SK-N-SH (cell line): ENCODE measurements at regions not wholly inside any gene's neighbourhood (a gene's known extent, or its start where the extent isn't known, plus 50 kb on each side); places are given as distances from the start of the nearest gene placed in this dataset.

Experiments used
- CTCF ChIA-PET: fragments of 300-600, 350-600 bp; formaldehyde crosslinking; extraction: SDS; loops from one replicate; lab custom pipeline; 2021; lab: Yijun Ruan, JAX
- POLR2A ChIA-PET: fragments of 350-600 bp; sonication (Branson Sonifier 250); formaldehyde crosslinking; extraction: SDS; loops from one replicate; lab custom pipeline; 2020; ENCODE audit warnings: antibody characterized with exemption, inconsistent platforms; lab: Yijun Ruan, JAX
- DNase-seq: peaks from one replicate; pipeline ENCODE4 v3.0.0; 2012
- H2AFZ ChIP-seq: fragments of 200-600 bp; sonication (generic); 2 replicates; pipeline ENCODE4 v1.8.1; 2016; ENCODE audit warnings: antibody characterized with exemption, mild to moderate bottlenecking, low read depth
- H3F3A ChIP-seq: fragments of 200-600 bp; sonication (generic); replicated peaks from 2 replicates; pipeline ENCODE3; 2016; ENCODE audit warnings: antibody characterized with exemption, mild to moderate bottlenecking; ENCODE audit not compliant: insufficient read depth
- H3K27ac ChIP-seq, 2 experiments: fragments of 200-500 bp in 1 of 2; fragments of 200-600 bp in 1 of 2; sonication (Bioruptor generic) in 1 of 2; sonication (generic), shearing (Covaris generic) in 1 of 2; 2 replicates each; pipeline versions ENCODE4 v1.5.1 to v1.6.1; 2014 to 2016; ENCODE audit warnings: low read depth in 2 of 2, inconsistent platforms in 1 of 2, low read length in 1 of 2, mild to moderate bottlenecking in 1 of 2, mixed read lengths in 1 of 2
- H3K27me3 ChIP-seq: fragments of 200-600 bp; sonication (generic), shearing (Covaris generic); 2 replicates; pipeline ENCODE4 v1.6.1; 2016; ENCODE audit warnings: mixed run types; ENCODE audit not compliant: insufficient read depth
- H3K36me3 ChIP-seq, 2 experiments: fragments of 200-500 bp in 1 of 2; fragments of 200-600 bp in 1 of 2; sonication (Bioruptor generic) in 1 of 2; sonication (generic) in 1 of 2; replicated peaks in 1 of 2; 2 replicates each; pipeline versions ENCODE3 to v1.5.1; 2014 to 2016; ENCODE audit warnings: low read length in 1 of 2, mild to moderate bottlenecking in 1 of 2; ENCODE audit not compliant: insufficient read depth in 2 of 2, control insufficient read depth in 1 of 2
- H3K4me1 ChIP-seq, 2 experiments: fragments of 200-500 bp in 1 of 2; fragments of 200-600 bp in 1 of 2; sonication (Bioruptor generic) in 1 of 2; sonication (generic), shearing (Covaris generic) in 1 of 2; 2 replicates each; pipeline versions ENCODE4 v1.5.1 to v1.6.1; 2014 to 2016; ENCODE audit warnings: low read depth in 1 of 2, low read length in 1 of 2, mixed run types in 1 of 2; ENCODE audit not compliant: insufficient read depth in 2 of 2, control insufficient read depth in 1 of 2
- H3K4me2 ChIP-seq: fragments of 200-600 bp; sonication (generic), shearing (Covaris generic); 2 replicates; pipeline ENCODE4 v1.6.1; 2017; ENCODE audit warnings: mixed run types
- H3K4me3 ChIP-seq, 2 experiments: fragments of 200-500 bp in 1 of 2; fragments of 200-600 bp in 1 of 2; sonication (Bioruptor generic) in 1 of 2; sonication (generic), shearing (Covaris generic) in 1 of 2; 2 replicates each; pipeline versions ENCODE4 v1.5.1 to v1.8.1; 2014 to 2016; ENCODE audit warnings: low read depth in 2 of 2, inconsistent platforms in 1 of 2, low read length in 1 of 2, mild to moderate bottlenecking in 1 of 2, mixed read lengths in 1 of 2, moderate library complexity in 1 of 2
- H3K79me2 ChIP-seq: fragments of 200-600 bp; sonication (generic); 2 replicates; pipeline ENCODE4 v1.8.1; 2017; ENCODE audit warnings: mild to moderate bottlenecking; ENCODE audit not compliant: insufficient read depth
- H3K9ac ChIP-seq: fragments of 200-600 bp; sonication (generic); 2 replicates; pipeline ENCODE4 v1.6.1; 2017; ENCODE audit warnings: mixed run types
- H3K9me2 ChIP-seq: fragments of 200-600 bp; sonication (generic); 2 replicates; pipeline ENCODE4 v1.6.1; 2017; ENCODE audit warnings: mixed run types
- H3K9me3 ChIP-seq: fragments of 200-600 bp; sonication (generic); 2 replicates; pipeline ENCODE4 v1.6.1; 2017; ENCODE audit warnings: mixed run types, mild to moderate bottlenecking, moderate library complexity
- H4K20me1 ChIP-seq: fragments of 200-600 bp; sonication (generic); 2 replicates; pipeline ENCODE4 v1.6.1; 2017; ENCODE audit warnings: mild to moderate bottlenecking, mixed run types; ENCODE audit not compliant: insufficient read depth
- ELF1 ChIP-seq: IDR thresholded peaks from 2 replicates; pipeline ENCODE4 v1.4.0; 2012
- EP300 ChIP-seq, 2 experiments: IDR thresholded peaks; 2 replicates each; pipeline versions ENCODE4 v1.4.0 to v1.6.1; 2012; ENCODE audit warnings: borderline replicate concordance in 1 of 2, low read depth in 1 of 2, low read length in 1 of 2
- EZH2phosphoT487 ChIP-seq: fragments of 200-600 bp; sonication (generic); IDR thresholded peaks from 2 replicates; pipeline ENCODE4 v1.6.1; 2017; ENCODE audit warnings: low read depth, mixed run types, mild to moderate bottlenecking, antibody characterized with exemption, moderate library complexity, borderline replicate concordance
- FOSL2 ChIP-seq: IDR thresholded peaks from 2 replicates; pipeline ENCODE4 v1.4.0; 2012; ENCODE audit warnings: low read depth, mild to moderate bottlenecking, moderate library complexity, borderline replicate concordance
- FOXJ3 ChIP-seq: sonication (generic); formaldehyde crosslinking; IDR thresholded peaks from 2 replicates; pipeline ENCODE4 v1.5.1; 2020; ENCODE audit warnings: mild to moderate bottlenecking, missing genetic modification reagents
- GATA2 ChIP-seq: sonication (generic); formaldehyde crosslinking; IDR thresholded peaks from 2 replicates; pipeline ENCODE4 v1.5.0; 2020; ENCODE audit warnings: mild to moderate bottlenecking, missing genetic modification reagents
- MEF2A ChIP-seq: IDR thresholded peaks from 2 replicates; pipeline ENCODE4 v1.4.0; 2012; ENCODE audit warnings: low read depth, borderline replicate concordance
- MXI1 ChIP-seq: IDR thresholded peaks from 2 replicates; pipeline ENCODE4 v1.6.1; 2012; ENCODE audit warnings: mild to moderate bottlenecking, low read depth, low read length, improper control_type of control experiment
- NFIC ChIP-seq: IDR thresholded peaks from 2 replicates; pipeline ENCODE4 v1.4.0; 2012; ENCODE audit warnings: borderline replicate concordance
- POLR2AphosphoS5 ChIP-seq: IDR thresholded peaks from 2 replicates; pipeline ENCODE4 v1.6.1; 2012; ENCODE audit warnings: low read depth, low read length
- RCOR1 ChIP-seq: fragments of 150-350 bp; IDR thresholded peaks from 2 replicates; pipeline ENCODE4 v1.6.1; 2017; ENCODE audit warnings: antibody characterized with exemption, low read length
- RXRA ChIP-seq: IDR thresholded peaks from 2 replicates; pipeline ENCODE4 v1.4.0; 2012; ENCODE audit warnings: low read depth, mild to moderate bottlenecking, borderline replicate concordance
- SIN3A ChIP-seq: IDR thresholded peaks from 2 replicates; pipeline ENCODE4 v1.6.1; 2012; ENCODE audit warnings: low read depth, mild to moderate bottlenecking, low read length, moderate library complexity, borderline replicate concordance
- SMC3 ChIP-seq: IDR thresholded peaks from 2 replicates; pipeline ENCODE4 v1.6.1; 2012; ENCODE audit warnings: low read depth, low read length, improper control_type of control experiment
- TAF1 ChIP-seq: IDR thresholded peaks from 2 replicates; pipeline ENCODE4 v1.6.1; 2012; ENCODE audit warnings: low read depth, mild to moderate bottlenecking, low read length, moderate library complexity, borderline replicate concordance
- YY1 ChIP-seq: IDR thresholded peaks from 2 replicates; pipeline ENCODE4 v1.4.0; 2012; ENCODE audit warnings: low read depth, mild to moderate bottlenecking
- WGBS: methylation state at CpG from one replicate; pipeline ENCODE4 v1.1.6; 2017; ENCODE audit warnings: low lambda C conversion rate; 5-methylcytosine and 5-hydroxymethylcytosine counted together
- TF ChIP-seq, protein P1 (sequence below): IDR thresholded peaks from 2 replicates; pipeline ENCODE4 v1.4.0; 2012; ENCODE audit warnings: low read depth, borderline replicate concordance
- TF ChIP-seq, protein P2 (sequence below): IDR thresholded peaks from 2 replicates; pipeline ENCODE4 v1.4.0; 2012; ENCODE audit warnings: low read depth
- TF ChIP-seq, protein P3 (sequence below): IDR thresholded peaks from 2 replicates; pipeline ENCODE4; 2012
- TF ChIP-seq, protein P4 (sequence below): fragments of 200-600 bp; sonication (generic); IDR thresholded peaks from 2 replicates; pipeline ENCODE4 v1.6.1; 2017; ENCODE audit warnings: antibody characterized with exemption, mild to moderate bottlenecking, moderate library complexity

DNA sequence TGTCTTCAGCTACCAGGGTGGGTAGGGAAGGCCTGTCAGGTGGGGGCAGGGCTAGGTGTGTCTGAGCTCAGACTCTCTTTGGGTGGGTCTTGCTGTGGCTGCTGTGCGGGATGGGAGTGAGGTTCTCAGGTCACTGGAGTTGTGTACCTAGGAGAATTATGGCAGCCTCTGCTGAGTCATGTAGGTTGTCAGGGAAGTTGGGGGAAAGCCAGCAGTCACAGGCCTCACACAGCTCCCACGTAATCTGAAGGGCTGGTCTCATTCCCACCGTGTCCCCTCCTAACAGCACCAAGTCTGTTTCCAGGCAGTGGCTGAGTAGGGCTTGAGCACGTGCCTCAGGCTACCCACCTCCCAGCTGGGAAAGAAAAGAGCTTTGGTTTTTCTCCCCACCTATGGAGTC, 67.0 kb downstream of the CHCHD4 start:
- TF ChIP-seq GATA2 (CRISPR knock-in tag) (no peak), MXI1 (no peak), NFIC (no peak), FOSL2 (no peak), ELF1 (no peak), FOXJ3 (no peak), POLR2AphosphoS5 (no peak), EZH2phosphoT487 (no peak), RCOR1 (no peak), SMC3 (no peak), MEF2A (no peak), TAF1 (no peak), RXRA (no peak), SIN3A (no peak), YY1 (no peak), EP300 (IDR thresholded peaks at IDR 0.05; ENCODE audit: borderline replicate concordance in 1 of 2, low read depth in 1 of 2, low read length in 1 of 2) (no peak)
- TF ChIP-seq, protein P1, sequence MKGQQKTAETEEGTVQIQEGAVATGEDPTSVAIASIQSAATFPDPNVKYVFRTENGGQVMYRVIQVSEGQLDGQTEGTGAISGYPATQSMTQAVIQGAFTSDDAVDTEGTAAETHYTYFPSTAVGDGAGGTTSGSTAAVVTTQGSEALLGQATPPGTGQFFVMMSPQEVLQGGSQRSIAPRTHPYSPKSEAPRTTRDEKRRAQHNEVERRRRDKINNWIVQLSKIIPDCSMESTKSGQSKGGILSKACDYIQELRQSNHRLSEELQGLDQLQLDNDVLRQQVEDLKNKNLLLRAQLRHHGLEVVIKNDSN: no peak
- TF ChIP-seq, protein P2, sequence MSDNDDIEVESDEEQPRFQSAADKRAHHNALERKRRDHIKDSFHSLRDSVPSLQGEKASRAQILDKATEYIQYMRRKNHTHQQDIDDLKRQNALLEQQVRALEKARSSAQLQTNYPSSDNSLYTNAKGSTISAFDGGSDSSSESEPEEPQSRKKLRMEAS: no peak
- TF ChIP-seq, protein P3, sequence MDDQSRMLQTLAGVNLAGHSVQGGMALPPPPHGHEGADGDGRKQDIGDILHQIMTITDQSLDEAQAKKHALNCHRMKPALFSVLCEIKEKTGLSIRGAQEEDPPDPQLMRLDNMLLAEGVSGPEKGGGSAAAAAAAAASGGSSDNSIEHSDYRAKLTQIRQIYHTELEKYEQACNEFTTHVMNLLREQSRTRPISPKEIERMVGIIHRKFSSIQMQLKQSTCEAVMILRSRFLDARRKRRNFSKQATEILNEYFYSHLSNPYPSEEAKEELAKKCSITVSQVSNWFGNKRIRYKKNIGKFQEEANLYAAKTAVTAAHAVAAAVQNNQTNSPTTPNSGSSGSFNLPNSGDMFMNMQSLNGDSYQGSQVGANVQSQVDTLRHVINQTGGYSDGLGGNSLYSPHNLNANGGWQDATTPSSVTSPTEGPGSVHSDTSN: no peak
- TF ChIP-seq, protein P4, sequence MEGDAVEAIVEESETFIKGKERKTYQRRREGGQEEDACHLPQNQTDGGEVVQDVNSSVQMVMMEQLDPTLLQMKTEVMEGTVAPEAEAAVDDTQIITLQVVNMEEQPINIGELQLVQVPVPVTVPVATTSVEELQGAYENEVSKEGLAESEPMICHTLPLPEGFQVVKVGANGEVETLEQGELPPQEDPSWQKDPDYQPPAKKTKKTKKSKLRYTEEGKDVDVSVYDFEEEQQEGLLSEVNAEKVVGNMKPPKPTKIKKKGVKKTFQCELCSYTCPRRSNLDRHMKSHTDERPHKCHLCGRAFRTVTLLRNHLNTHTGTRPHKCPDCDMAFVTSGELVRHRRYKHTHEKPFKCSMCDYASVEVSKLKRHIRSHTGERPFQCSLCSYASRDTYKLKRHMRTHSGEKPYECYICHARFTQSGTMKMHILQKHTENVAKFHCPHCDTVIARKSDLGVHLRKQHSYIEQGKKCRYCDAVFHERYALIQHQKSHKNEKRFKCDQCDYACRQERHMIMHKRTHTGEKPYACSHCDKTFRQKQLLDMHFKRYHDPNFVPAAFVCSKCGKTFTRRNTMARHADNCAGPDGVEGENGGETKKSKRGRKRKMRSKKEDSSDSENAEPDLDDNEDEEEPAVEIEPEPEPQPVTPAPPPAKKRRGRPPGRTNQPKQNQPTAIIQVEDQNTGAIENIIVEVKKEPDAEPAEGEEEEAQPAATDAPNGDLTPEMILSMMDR: no peak
- Histone ChIP-seq H3K36me3 (no peaks in the 10 kb centered on the region), H3K9ac (no peak overlapping the region), H3K9me2 (no peaks in the 10 kb centered on the region), H3K79me2 (no peaks in the 10 kb centered on the region), H3K4me1 (no peaks in the 10 kb centered on the region), H3K27me3 (no peaks in the 10 kb centered on the region), H3K4me3 (no peak overlapping the region), H2AFZ (no peak overlapping the region), H3K27ac (no peak overlapping the region), H3F3A (no peaks in the 10 kb centered on the region), H3K9me3 (no peaks in the 10 kb centered on the region), H3K4me2 (no peak overlapping the region), H4K20me1 (no peaks in the 10 kb centered on the region)
- POLR2A ChIA-PET: no interaction called here
- 28% methylated on average over 4 of the region's 4 CpGs for WGBS
- DNase-seq: no peak
- CTCF ChIA-PET: interaction anchor here (1.2 kb wide), 1 partner anchor 10 kb away, joined by 3 read pairs; no protein-coding TSS in a partner anchor
